Breast epithelium (tissue), 4 donors: ENCODE measurements at regions not wholly inside any gene's neighbourhood (a gene's known extent, or its start where the extent isn't known, plus 50 kb on each side); places are given as distances from the start of the nearest gene placed in this dataset.

Experiments used
- DNase-seq, 2 donors: peaks; one replicate each; pipeline ENCODE4 v3.0.0-alpha.2; 2019; ENCODE audit warnings: low spot score in 2 of 2
- H3K27ac ChIP-seq, 2 donors: fragments of 200-600 bp; sonication (generic) in 1 of 2; one replicate each; pipeline ENCODE4 v1.5.1; 2016 to 2019; ENCODE audit warnings: mild to moderate bottlenecking in 1 of 2
- H3K27me3 ChIP-seq, 2 donors: fragments of 200-600 bp; sonication (generic) in 1 of 2; one replicate each; pipeline versions ENCODE4 v1.5.1 to v1.6.0; 2017 to 2019; ENCODE audit warnings: control low read depth in 1 of 2, mild to moderate bottlenecking in 1 of 2
- H3K36me3 ChIP-seq: fragments of 200-600 bp; one replicate; pipeline ENCODE4 v1.5.1; 2019
- H3K4me1 ChIP-seq, 2 donors: fragments of 200-600 bp; sonication (generic); one replicate each; pipeline ENCODE4 v1.5.1; 2016 to 2019; ENCODE audit warnings: control low read depth in 1 of 2
- H3K4me3 ChIP-seq, 3 donors: fragments of 200-600 bp; sonication (generic); 1 replicate in 2 of 3; 2 replicates in 1 of 3; pipeline ENCODE4 v1.5.1; 2016 to 2019; ENCODE audit warnings: mild to moderate bottlenecking in 3 of 3, moderate library complexity in 2 of 3
- H3K9me3 ChIP-seq, 2 donors: fragments of 200-600 bp; sonication (generic) in 1 of 2; one replicate each; pipeline ENCODE4 v1.5.1; 2016 to 2019; ENCODE audit warnings: control low read depth in 1 of 2
- POLR2A ChIP-seq: fragments of 450-650 bp; IDR thresholded peaks from one replicate; pipeline ENCODE4 v1.6.1; 2016; ENCODE audit warnings: antibody characterized with exemption, mild to moderate bottlenecking, moderate library complexity
- POLR2AphosphoS5 ChIP-seq, 3 donors: sonication (generic); formaldehyde crosslinking; IDR thresholded peaks; one replicate each; pipeline ENCODE4 v1.6.1; 2017; ENCODE audit warnings: antibody characterized with exemption in 3 of 3
- intact Hi-C: fragments of 100-400 bp; cut with DNase I; formaldehyde crosslinking; loops from one replicate; pipeline ENCODE4 v1.15.1; 2023; ENCODE audit warnings: low total_unique reads
- TF ChIP-seq, protein P1 (sequence below), 3 donors: fragments of 450-650 bp; IDR thresholded peaks; one replicate each; pipeline ENCODE4 v1.5.1; 2016 to 2017; ENCODE audit warnings: antibody characterized with exemption in 3 of 3, mild to moderate bottlenecking in 3 of 3, moderate library complexity in 3 of 3

DNA sequence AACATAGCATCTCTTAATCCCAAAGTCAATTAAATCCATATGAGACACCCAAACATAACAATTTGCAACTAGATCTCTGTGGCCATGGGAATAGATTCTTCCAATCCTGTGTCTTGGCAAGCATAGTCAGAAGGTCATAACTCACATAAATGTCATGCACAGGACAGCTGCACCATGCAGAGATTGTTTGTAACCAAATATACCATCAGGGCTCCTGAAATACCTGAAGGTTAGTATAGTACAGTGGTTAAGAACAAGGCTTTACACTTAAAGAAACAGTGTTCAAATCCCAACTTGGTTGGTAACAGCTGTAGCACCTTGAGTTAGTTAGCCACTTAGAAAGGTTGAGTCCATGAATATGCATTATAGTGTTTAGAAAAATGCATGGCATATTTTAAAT lies 82.6 kb upstream of the CCDC190 start:
- no peaks in the 10 kb centered on the region for H3K4me1 ChIP-seq

DNA sequence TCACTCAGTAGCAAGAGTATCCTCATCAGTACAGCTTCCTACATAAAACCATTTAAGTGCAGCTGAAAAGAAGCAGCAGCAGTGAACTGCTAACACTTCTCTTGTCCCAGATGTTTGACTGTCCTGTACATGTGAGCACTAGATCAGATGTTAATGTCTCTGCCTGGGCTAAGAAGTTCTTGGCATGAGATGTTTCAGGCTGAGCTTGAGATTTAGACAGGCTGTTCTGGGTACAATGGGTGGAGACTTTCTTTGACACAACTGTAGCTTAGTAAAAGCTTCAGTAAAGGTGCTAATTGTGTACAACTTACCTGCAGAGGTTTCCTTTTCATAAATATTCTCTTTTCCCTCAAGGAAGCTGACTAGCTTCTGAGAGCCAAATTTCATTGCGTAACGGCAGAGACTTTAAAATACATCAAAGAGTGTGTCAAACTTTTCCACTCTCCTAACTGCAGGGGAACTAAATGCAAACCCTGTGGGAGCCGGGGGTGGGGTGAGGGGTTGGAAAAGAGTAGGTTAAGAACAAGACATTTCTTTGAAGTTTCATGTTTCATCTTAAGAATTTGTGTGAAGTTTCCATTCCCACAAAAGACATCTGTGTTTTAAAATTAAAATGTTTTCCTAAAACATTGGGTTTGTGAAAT lies 82.1 kb upstream of the CCDC190 start:
- TF ChIP-seq POLR2AphosphoS5 (IDR thresholded peaks at IDR 0.05) = no peak
- TF ChIP-seq POLR2A = no peak
- TF ChIP-seq, protein P1, sequence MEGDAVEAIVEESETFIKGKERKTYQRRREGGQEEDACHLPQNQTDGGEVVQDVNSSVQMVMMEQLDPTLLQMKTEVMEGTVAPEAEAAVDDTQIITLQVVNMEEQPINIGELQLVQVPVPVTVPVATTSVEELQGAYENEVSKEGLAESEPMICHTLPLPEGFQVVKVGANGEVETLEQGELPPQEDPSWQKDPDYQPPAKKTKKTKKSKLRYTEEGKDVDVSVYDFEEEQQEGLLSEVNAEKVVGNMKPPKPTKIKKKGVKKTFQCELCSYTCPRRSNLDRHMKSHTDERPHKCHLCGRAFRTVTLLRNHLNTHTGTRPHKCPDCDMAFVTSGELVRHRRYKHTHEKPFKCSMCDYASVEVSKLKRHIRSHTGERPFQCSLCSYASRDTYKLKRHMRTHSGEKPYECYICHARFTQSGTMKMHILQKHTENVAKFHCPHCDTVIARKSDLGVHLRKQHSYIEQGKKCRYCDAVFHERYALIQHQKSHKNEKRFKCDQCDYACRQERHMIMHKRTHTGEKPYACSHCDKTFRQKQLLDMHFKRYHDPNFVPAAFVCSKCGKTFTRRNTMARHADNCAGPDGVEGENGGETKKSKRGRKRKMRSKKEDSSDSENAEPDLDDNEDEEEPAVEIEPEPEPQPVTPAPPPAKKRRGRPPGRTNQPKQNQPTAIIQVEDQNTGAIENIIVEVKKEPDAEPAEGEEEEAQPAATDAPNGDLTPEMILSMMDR (IDR thresholded peaks at IDR 0.05) = no peak
- no peaks in the 10 kb centered on the region for H3K4me1 ChIP-seq
- intact Hi-C loops = loop anchor here (1.0 kb wide), 1 partner anchor 24 kb away; no protein-coding TSS in a partner anchor
- no peak for DNase-seq
- H3K36me3 ChIP-seq = no peaks in the 10 kb centered on the region
- H3K27ac ChIP-seq = peak overlapping the region; percentile 41 to 56
- H3K27me3 ChIP-seq = no peaks in the 10 kb centered on the region
- H3K9me3 ChIP-seq = no peaks in the 10 kb centered on the region
- H3K4me3 ChIP-seq = no peak overlapping the region

More for the DNA sequence above, 82.6 kb upstream of the CCDC190 start:
- Histone ChIP-seq H3K9me3 (no peaks in the 10 kb centered on the region), H3K27me3 (no peaks in the 10 kb centered on the region), H3K4me3 (no peak overlapping the region), H3K36me3 (no peaks in the 10 kb centered on the region), H3K27ac (no peak overlapping the region)
- DNase-seq = no peak
- intact Hi-C loops = no loop called here
- TF ChIP-seq, protein P1 (IDR thresholded peaks at IDR 0.05) = no peak
- TF ChIP-seq POLR2A = no peak
- no peak for TF ChIP-seq POLR2AphosphoS5 (IDR thresholded peaks at IDR 0.05)

DNA sequence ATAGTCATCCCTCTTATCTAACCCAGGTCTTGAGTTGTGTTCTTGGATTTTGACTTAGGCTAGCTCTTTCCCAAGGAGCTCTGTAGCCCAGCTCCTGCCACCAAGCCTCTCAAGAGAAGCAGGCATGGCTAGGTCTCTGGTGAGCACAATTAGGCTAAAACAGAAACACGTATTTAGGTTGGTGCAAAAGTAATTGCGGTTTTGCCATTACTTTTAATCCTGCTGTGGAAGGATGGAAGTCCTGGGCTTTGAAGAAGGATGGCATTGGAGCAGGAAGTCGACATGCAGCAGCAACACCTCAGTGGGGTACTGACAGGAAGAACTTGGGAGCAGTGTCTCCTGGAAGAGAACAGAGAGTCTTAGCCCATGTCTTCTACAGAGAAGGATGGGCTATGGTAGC lies 80.0 kb upstream of the CCDC190 start:
- intact Hi-C loops = no loop called here
- H3K9me3 ChIP-seq = no peaks in the 10 kb centered on the region
- no peaks in the 10 kb centered on the region for H3K4me1 ChIP-seq
- no peaks in the 10 kb centered on the region for H3K27me3 ChIP-seq
- DNase-seq = no peak
- H3K4me3 ChIP-seq = no peak overlapping the region
- TF ChIP-seq POLR2A (no peak), POLR2AphosphoS5 (IDR thresholded peaks at IDR 0.05) (no peak)
- TF ChIP-seq, protein P1 (IDR thresholded peaks at IDR 0.05) = no peak
- H3K36me3 ChIP-seq = no peaks in the 10 kb centered on the region
- no peak overlapping the region for H3K27ac ChIP-seq

DNA sequence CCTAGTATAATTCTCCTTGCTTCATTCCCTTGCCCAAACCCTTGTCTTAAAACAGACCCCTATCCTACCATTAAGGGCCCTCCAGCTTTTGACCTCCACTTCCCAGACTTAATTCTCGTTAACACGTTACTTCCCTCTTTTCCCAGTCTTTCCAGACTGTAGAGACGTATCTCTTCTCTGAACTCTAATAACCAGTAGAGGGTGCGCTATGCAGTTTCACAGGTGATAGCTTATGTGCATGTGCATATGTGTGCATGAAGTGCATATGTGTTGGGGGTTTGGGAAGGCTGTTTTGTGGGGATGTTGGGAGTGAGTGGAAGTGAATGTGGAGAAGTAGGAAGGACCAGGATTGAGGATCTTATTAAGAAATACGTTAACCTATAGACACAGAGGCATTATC lies 78.1 kb upstream of the CCDC190 start:
- no peaks in the 10 kb centered on the region for H3K27me3 ChIP-seq
- intact Hi-C loops = no loop called here
- DNase-seq = no peak
- TF ChIP-seq, protein P1 (IDR thresholded peaks at IDR 0.05) = no peak
- TF ChIP-seq POLR2A = no peak
- TF ChIP-seq POLR2AphosphoS5 (IDR thresholded peaks at IDR 0.05) = no peak
- no peaks in the 10 kb centered on the region for H3K9me3 ChIP-seq
- no peaks in the 10 kb centered on the region for H3K4me1 ChIP-seq
- no peak overlapping the region for H3K4me3 ChIP-seq
- H3K36me3 ChIP-seq = no peaks in the 10 kb centered on the region
- H3K27ac ChIP-seq = no peak overlapping the region

DNA sequence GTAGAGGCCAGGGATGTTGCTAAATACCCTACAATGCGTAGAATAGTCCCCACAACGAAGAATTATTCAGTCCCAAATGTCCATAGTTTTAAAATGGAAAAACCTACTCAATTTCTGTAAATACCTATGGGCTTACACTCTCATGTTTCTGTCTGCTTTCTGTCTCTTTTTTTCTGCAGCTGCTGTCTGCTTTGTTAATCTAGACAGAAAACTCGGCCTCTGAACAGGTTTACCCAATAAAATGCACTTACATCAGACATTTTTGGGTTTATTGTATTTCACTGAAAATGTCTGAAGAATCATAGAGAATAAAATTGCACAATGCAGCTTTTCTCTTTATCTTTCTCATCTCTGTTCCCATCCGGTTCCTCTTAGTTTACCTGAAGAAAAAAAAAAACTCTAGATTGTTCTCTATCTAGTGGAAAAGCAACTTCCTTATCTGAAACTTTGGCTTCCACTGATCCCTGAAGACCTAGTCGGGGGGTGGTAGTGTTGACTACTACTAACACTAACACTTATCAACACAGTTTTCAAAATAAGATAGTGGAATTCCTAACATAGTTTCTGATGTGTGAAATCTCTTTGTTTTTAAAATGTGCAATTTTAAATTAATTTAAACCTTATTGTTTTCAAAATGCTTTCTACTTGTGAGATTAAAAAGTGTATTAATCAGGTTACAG lies 76.9 kb upstream of the CCDC190 start:
- Histone ChIP-seq H3K4me3 (no peak overlapping the region), H3K4me1 (no peaks in the 10 kb centered on the region), H3K9me3 (no peaks in the 10 kb centered on the region), H3K36me3 (no peaks in the 10 kb centered on the region), H3K27me3 (no peaks in the 10 kb centered on the region), H3K27ac (no peak overlapping the region)
- TF ChIP-seq POLR2A (no peak), POLR2AphosphoS5 (IDR thresholded peaks at IDR 0.05) (no peak)
- TF ChIP-seq, protein P1 (IDR thresholded peaks at IDR 0.05) = no peak
- intact Hi-C loops = no loop called here
- DNase-seq = no peak
